Transverse colon (tissue), 4 donors: ENCODE measurements at regions not wholly inside any gene's neighbourhood (a gene's known extent, or its start where the extent isn't known, plus 50 kb on each side); places are given as distances from the start of the nearest gene placed in this dataset.

Experiments used
- DNase-seq: peaks from one replicate; pipeline ENCODE4 v3.0.0-alpha.2; 2019
- H3K27ac ChIP-seq, 4 donors: fragments of 200-600 bp; sonication (generic); 2 replicates each; pipeline ENCODE4 v1.5.1; 2016 to 2018; ENCODE audit warnings: inconsistent platforms in 4 of 4
- H3K27me3 ChIP-seq: fragments of 200-600 bp; sonication (generic); 2 replicates; pipeline ENCODE4 v1.5.1; 2017; ENCODE audit warnings: inconsistent platforms
- H3K36me3 ChIP-seq, 4 donors: fragments of 200-600 bp; sonication (generic); 2 replicates each; pipeline ENCODE4 v1.5.1; 2017 to 2019; ENCODE audit warnings: inconsistent platforms in 4 of 4
- H3K4me1 ChIP-seq, 4 donors: fragments of 200-600 bp; sonication (generic); 2 replicates each; pipeline ENCODE4 v1.5.1; 2017 to 2020; ENCODE audit warnings: inconsistent platforms in 4 of 4
- H3K4me3 ChIP-seq, 4 donors: fragments of 200-600 bp; sonication (generic); 1 replicate in 1 of 4; 2 replicates in 3 of 4; pipeline versions ENCODE4 v1.5.1 to v1.6.1; 2017 to 2019; ENCODE audit warnings: inconsistent platforms in 4 of 4
- H3K9me3 ChIP-seq, 2 donors: fragments of 200-600 bp; sonication (generic); 2 replicates each; pipeline ENCODE4 v1.5.1; 2017 to 2019; ENCODE audit warnings: inconsistent platforms in 2 of 2
- CTCF ChIP-seq, 5 experiments: fragments of 200-600 bp in 3 of 5; fragments of 450-650 bp in 2 of 5; sonication (generic) in 3 of 5; IDR thresholded peaks; 1 replicate in 2 of 5; 2 replicates in 3 of 5; pipeline ENCODE4 v1.5.1; 2016 to 2017; ENCODE audit warnings: antibody characterized with exemption in 5 of 5, inconsistent platforms in 3 of 5, mild to moderate bottlenecking in 2 of 5, moderate library complexity in 1 of 5
- EP300 ChIP-seq: sonication (generic); formaldehyde crosslinking; IDR thresholded peaks from one replicate; pipeline ENCODE4 v1.6.1; 2017; ENCODE audit warnings: antibody characterized with exemption, low read depth
- POLR2A ChIP-seq: fragments of 450-650 bp; IDR thresholded peaks from one replicate; pipeline ENCODE4 v1.6.1; 2016; ENCODE audit warnings: antibody characterized with exemption, mild to moderate bottlenecking, moderate library complexity
- POLR2AphosphoS5 ChIP-seq, 3 donors: sonication (generic); formaldehyde crosslinking; IDR thresholded peaks; one replicate each; pipeline ENCODE4 v1.6.1; 2016; ENCODE audit warnings: antibody characterized with exemption in 3 of 3
- WGBS, 2 donors: methylation state at CpG; one replicate each; pipeline ENCODE4 v1.1.5; 2018; ENCODE audit warnings: low coverage in 1 of 2; 5-methylcytosine and 5-hydroxymethylcytosine counted together
- in situ Hi-C, 4 donors: fragments of 200-750 bp; cut with MboI; loops; one replicate each; pipeline versions ENCODE4 v1.15.0 to v1.15.1; 2017; ENCODE audit warnings: low sequenced_read_pairs in 3 of 4, low pct_ligation_motif_present in 1 of 4, low pct_unique_long_range_greater_than_20kb in 1 of 4
- intact Hi-C: fragments of 100-400 bp; cut with DNase I; formaldehyde crosslinking; loops from one replicate; pipeline ENCODE4 v1.15.1; 2023; ENCODE audit warnings: low total_unique reads

- intact Hi-C loops, result no loop called here
- Histone ChIP-seq H3K4me1 (no peaks in the 10 kb centered on the region), H3K27ac (no peak overlapping the region), H3K9me3 (no peaks in the 10 kb centered on the region), H3K27me3 (no peaks in the 10 kb centered on the region), H3K36me3 (no peaks in the 10 kb centered on the region), H3K4me3 (no peak overlapping the region)
- DNase-seq, result no peak
- in situ Hi-C loops, result no loop called here
- TF ChIP-seq POLR2A, result no peak
Measured at GRCh38 chr5:155489949-155490348, 476.4 kb downstream of the KIF4B start.

- Histone ChIP-seq H3K27ac (no peak overlapping the region), H3K9me3 (no peaks in the 10 kb centered on the region), H3K27me3 (no peaks in the 10 kb centered on the region), H3K4me3 (no peak overlapping the region), H3K4me1 (no peaks in the 10 kb centered on the region), H3K36me3 (no peaks in the 10 kb centered on the region)
- TF ChIP-seq POLR2AphosphoS5 (IDR thresholded peaks at IDR 0.05), result no peak
- TF ChIP-seq EP300, result no peak
- no peak for TF ChIP-seq POLR2A
- no peak for TF ChIP-seq CTCF (IDR thresholded peaks at IDR 0.05)
- in situ Hi-C loops, result no loop called here
- DNase-seq, result no peak
- intact Hi-C loops, result no loop called here
- WGBS, 2 donors, result 77 to 82% methylated on average over 2 of the region's 2 CpGs
Measured at GRCh38 chr5:155492191-155492590, 478.6 kb downstream of the KIF4B start.

- TF ChIP-seq EP300 (no peak), POLR2A (no peak), CTCF (IDR thresholded peaks at IDR 0.05) (no peak), POLR2AphosphoS5 (IDR thresholded peaks at IDR 0.05) (no peak)
- WGBS, 2 donors, result 56% methylated on average over 1 of the region's 1 CpG; no CpG with 5 or more reads in 1 of the 2 donors
- no peaks in the 10 kb centered on the region for H3K4me1 ChIP-seq
- H3K27ac ChIP-seq, result no peak overlapping the region
- no peaks in the 10 kb centered on the region for H3K27me3 ChIP-seq
- intact Hi-C loops (no loop called here), in situ Hi-C loops (no loop called here)
- DNase-seq, result no peak
- no peaks in the 10 kb centered on the region for H3K36me3 ChIP-seq
- H3K4me3 ChIP-seq, result no peak overlapping the region
- no peaks in the 10 kb centered on the region for H3K9me3 ChIP-seq
Measured at GRCh38 chr5:155504606-155505005, 491.1 kb downstream of the KIF4B start.

GRCh38 chr5:155507363-155507762 lies 493.8 kb downstream of the KIF4B start:
- no peaks in the 10 kb centered on the region for H3K4me1 ChIP-seq
- intact Hi-C loops, result no loop called here
- no peaks in the 10 kb centered on the region for H3K36me3 ChIP-seq
- no peak for TF ChIP-seq POLR2AphosphoS5 (IDR thresholded peaks at IDR 0.05)
- TF ChIP-seq POLR2A, result no peak
- no peak for TF ChIP-seq EP300
- TF ChIP-seq CTCF (IDR thresholded peaks at IDR 0.05), result no peak
- in situ Hi-C loops, result no loop called here
- no peaks in the 10 kb centered on the region for H3K27me3 ChIP-seq
- H3K9me3 ChIP-seq, result no peaks in the 10 kb centered on the region
- no peak overlapping the region for H3K27ac ChIP-seq
- no peak overlapping the region for H3K4me3 ChIP-seq
- DNase-seq, result no peak

- Histone ChIP-seq H3K36me3 (no peaks in the 10 kb centered on the region), H3K27me3 (no peaks in the 10 kb centered on the region), H3K27ac (no peak overlapping the region), H3K4me1 (no peaks in the 10 kb centered on the region), H3K4me3 (no peak overlapping the region), H3K9me3 (no peaks in the 10 kb centered on the region)
- intact Hi-C loops (no loop called here), in situ Hi-C loops (no loop called here)
- WGBS, 2 donors, result 39 to 59% methylated on average over 2 to 3 of the region's 3 CpGs
- no peak for DNase-seq
- TF ChIP-seq POLR2AphosphoS5 (IDR thresholded peaks at IDR 0.05) (no peak), EP300 (no peak), CTCF (IDR thresholded peaks at IDR 0.05) (no peak), POLR2A (no peak)
Measured at GRCh38 chr5:155508673-155509072, 495.1 kb downstream of the KIF4B start.
